Glomerular endothelial cell (primary cell): ENCODE measurements at regions not wholly inside any gene's neighbourhood (a gene's known extent, or its start where the extent isn't known, plus 50 kb on each side); places are given as distances from the start of the nearest gene placed in this dataset.
"Not testable (repeated sequence)": the region's sequence is repeated elsewhere in the genome, so short reads cannot be mapped to it uniquely, and the experiment has no call there.

Experiments used
- DNase-seq: peaks from one replicate; pipeline ENCODE4 v3.0.0-alpha.2; 2011; ENCODE audit warnings: low read depth, low spot score; ENCODE audit errors: extremely low read depth

- DNase-seq, result no peak
Observed at GRCh38 chr16:5972747-5973146, 875.2 kb upstream of the EEF2KMT start.

- no peak for DNase-seq
Observed at GRCh38 chr16:5971924-5972323, 874.3 kb upstream of the EEF2KMT start.

GRCh38 chr16:5971106-5971505 lies 873.5 kb upstream of the EEF2KMT start:
- DNase-seq, result no peak

DNA sequence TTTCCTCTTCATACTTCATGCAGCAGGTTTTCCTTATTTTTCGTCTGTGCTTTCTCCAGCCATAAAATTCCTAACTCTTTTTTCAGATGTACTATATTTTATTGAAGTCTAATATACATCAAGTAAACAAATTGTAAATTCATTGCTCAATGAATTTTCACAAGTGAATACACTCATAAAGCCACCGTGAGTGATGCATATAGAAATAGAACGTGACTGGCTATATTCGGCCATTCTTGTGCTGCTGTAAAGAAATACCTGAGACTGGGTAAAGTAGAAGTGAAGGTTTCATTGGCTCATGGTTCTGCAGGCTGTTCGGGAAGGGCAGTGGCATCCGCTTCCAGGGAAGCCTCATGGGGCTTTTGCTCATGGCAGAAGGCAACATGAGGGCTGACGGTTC lies 868.4 kb upstream of the EEF2KMT start:
- no peak for DNase-seq

DNA sequence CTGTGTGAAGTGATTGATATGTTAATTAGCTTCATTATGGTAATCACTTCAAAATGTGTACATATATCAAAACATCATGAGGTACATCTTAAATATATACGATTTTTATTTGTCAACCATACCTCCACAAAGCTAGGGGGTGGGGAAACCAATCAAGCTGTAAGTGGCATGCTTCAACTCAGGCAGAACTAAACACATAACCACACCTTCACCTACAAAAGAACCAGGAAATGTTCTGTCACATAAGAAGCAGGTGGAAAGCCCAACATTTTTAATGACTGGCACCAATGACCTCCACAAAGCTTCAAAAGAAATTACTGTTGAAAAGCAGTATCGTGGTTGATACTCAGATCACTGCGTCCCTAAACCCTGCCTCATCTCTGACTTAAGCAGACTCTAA lies 867.7 kb upstream of the EEF2KMT start:
- no peak for DNase-seq

GRCh38 chr16:5951486-5951885 lies 853.9 kb upstream of the EEF2KMT start:
- DNase-seq, result no peak

DNA sequence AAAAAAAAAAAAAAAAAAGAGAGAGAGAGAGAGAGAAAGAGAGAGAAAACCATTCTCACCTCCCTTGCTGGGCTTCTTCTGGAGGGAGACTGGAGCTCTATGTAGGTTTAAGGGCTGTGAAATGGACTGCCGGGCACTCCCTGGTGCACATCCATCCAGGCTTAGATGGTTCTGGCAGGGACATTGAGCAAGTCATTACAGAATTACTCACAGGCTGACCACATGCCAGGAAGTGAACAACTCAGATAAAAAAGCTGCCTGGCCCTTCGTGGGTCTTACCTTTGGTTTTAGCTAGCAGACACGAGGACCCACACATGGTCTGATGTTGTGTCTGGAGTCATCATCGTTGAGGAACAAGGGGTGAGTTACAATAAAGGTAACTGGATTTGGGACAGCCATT lies 847.4 kb upstream of the EEF2KMT start:
- DNase-seq, result no peak

- DNase-seq, result no peak
Observed at GRCh38 chr16:5938607-5939006, 841.0 kb upstream of the EEF2KMT start.

- DNase-seq, result no peak
Observed at GRCh38 chr16:5932906-5933305, 835.3 kb upstream of the EEF2KMT start.

- DNase-seq, result no peak
Observed at GRCh38 chr16:5928476-5929065, 831.0 kb upstream of the EEF2KMT start.

- DNase-seq, result no peak
Observed at GRCh38 chr16:5925850-5926249, 828.3 kb upstream of the EEF2KMT start.

DNA sequence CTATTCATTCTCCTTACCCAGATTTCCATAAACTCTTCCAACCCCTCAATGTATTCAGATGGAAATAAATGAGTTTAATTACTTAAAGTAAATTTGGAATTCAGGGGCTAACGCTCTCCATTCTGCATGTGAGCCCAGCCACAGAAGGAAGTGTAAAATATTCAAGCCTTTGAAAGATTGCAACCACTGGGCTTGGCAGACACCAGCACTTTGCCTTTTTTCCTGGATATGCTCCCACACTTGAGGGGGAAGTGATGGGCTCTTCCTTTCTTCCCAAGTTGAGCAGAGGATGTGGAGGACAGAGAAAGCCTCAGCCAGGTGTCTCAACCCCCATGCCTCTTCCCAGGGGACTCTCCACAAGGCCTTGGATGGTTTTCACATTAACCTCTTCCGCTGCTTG lies 825.1 kb upstream of the EEF2KMT start:
- no peak for DNase-seq

GRCh38 chr16:5918567-5919130 lies 821.1 kb upstream of the EEF2KMT start:
- DNase-seq, result no peak

DNA sequence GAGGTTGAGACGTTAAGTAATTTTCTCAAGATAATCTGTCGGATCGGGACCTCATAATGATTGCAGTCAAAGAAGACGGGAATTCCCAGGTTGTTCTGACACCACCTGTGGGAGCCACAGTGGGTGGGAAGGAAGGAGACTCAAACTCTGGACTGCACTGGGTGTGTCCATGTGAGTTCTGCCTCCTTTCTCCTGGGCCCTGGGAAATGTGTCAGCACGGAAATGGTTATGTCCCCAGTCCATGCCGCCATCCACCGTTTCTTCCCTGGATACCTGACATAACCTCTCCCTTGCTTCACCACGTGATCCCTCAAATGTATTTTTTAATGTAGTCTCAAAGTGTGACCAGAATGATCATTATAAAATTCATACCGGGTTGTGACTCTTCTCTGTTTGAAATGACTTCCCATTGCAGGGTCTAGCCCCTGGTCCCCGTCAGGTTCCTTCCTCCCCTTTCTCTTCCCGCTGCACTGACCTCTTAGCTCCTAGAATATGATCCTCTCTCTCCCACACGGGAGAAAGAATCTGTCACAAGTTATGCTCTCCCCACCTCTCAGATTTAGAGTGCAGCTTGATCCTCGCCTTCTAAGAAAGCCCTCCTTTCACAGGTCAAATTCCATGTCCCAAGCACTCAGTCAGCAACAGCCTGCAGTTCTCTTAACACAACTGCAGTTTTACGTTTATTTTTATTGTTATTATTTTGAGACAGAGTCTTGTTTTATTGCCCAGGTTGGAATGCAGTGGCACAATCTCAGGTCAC lies 820.0 kb upstream of the EEF2KMT start:
- no peak for DNase-seq

DNA sequence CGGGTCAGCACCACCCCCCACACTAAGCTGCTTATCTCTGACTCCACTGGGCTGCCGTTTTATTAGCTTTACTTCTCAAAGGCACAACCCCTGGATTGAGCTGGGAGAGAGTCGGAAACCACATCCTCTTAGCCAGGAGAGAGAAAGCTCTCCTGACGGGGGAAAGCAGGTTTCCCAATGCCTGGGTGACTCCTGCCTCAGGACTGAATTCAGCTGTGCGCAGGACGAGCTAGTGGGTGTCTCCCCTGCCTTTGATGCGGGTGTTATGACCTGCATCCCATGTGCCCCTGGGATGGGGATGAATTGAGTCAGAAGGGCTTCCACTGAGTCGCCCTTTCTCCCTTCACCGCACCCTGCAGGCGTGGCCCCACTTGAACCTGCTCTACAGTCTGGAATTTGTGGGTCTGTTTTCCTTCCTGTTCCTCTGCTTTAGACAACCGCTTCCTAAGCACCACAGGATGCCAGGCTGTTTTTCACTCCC lies 819.2 kb upstream of the EEF2KMT start:
- DNase-seq, result no peak

DNA sequence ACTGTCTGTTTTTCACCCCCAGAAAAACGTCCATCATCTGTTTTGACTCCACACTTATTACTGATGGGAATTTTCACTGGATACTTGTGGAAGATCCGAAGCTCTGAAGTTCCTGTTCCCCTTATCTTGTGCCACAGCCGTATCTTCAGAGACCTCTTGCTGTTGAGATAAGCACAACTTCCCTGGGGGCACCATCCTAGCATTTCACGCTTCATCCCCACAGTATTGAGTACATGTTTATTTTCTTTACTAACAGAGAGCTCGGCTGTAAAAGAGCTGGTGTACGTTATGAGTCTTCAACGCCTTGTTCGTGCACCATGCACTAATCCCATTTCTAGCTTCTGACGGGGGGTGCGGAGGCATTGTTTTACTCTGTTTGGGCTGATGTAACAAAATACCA lies 813.6 kb upstream of the EEF2KMT start:
- no peak for DNase-seq

DNA sequence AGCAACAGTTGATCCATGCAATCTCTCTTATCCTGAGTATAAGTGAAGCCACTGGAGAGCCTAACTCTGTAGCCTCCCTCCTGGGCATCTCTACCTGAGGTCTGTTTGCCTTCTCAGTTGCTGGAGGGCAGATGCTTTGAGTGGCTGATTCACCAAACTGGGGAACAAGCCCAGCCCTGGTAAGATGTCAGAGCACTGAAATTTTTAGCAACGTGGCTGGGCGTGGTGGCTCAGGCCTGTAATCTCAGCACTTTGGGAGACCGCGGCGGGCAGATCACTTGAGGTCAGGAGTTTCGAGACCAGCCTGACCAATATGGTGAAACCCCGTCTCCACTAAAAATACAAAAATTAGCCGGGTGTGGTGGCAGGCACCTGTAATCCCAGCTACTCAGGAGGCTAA lies 812.0 kb upstream of the EEF2KMT start:
- not testable (repeated sequence) for DNase-seq

DNA sequence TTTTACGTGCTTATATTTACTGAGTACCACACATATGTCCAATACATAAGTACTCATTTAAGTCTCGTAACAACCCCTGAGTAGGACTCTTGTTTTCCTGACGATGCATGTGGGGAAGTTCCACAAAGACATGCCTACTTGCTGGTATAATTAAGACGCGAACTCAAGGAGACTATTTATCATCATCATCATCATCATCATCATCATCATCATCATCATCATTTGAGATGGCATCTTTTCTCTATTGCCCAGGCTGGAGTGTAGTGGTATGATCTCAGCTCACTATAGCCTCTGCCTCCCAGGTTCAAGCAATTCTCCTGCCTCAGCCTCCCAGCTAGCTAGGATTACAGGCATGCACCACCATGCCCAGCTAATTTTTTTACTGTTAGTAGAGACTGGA lies 809.9 kb upstream of the EEF2KMT start:
- no peak for DNase-seq

DNA sequence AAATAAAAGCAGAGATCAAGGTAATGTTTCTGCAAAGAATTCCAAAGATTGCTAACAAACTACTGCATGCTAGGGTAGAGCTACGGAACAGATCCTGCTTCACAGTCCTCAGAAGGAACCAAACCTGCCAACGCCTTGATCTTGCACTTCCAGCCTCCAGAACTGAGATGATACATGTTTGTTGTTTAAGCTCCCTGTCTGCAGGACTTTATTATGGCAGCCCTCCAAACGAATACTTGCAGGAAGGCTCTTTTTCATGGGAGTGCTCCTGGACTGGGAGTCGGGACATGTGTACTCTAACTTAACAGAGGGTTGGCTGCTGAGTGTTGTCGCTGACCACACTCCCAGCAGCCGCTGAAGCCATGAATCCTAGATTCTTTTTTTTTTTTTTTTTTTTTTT lies 808.8 kb upstream of the EEF2KMT start:
- DNase-seq, result no peak

DNA sequence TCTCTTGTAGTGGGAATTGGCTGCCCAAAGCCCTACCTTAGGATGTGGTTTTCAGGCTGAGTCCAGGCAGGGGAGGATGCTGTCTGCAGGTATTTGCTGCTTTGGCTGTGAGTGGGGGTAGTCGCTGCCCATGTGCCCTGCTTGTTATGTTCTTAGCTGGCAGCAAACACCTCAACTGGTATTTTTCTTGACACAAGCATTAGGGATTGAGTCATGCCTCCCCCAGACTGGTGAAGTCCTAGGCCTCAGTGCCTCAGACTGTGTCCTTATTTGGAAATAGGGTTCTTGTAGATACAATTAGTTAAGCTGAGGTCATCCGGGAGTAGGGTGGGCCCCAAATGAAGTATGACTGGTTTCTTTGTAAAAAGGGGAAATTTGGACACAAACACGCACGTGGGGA lies 808.3 kb upstream of the EEF2KMT start:
- DNase-seq, result no peak

DNA sequence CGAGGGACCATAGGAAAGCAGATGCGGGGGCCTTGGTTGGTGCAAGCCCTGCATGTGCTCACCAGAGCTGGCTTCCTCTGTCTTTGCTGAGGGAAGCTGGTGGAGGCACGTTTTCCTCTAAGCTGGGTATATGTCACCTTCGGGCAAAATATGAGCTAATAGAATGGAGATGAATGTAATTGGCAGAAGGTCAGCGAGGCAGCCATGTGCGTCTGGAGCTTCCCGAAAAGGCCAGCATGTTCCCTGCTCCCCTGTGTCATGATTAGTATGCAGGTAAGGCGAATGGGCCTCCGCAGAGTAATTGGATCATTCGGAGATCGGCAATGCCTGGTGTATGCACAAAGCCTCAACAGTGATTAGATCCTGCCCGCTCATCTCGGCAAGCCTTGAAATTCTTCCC lies 806.2 kb upstream of the EEF2KMT start:
- DNase-seq, result no peak

- DNase-seq, result no peak
Observed at GRCh38 chr16:5903153-5903552, 805.6 kb upstream of the EEF2KMT start.
